ENCODE measurements at regions not wholly inside any gene's neighbourhood (a gene's known extent, or its start where the extent isn't known, plus 50 kb on each side); places are given as distances from the start of the nearest gene placed in this dataset.

GRCh38 chr4:119774840-119775239 lies 146.2 kb upstream of the PDE5A start:
- no peak overlapping the region for H3K27ac ChIP-seq
- TF ChIP-seq POLR2A (IDR thresholded peaks at IDR 0.05): no peak
- no peak for TF ChIP-seq CTCF (IDR thresholded peaks at IDR 0.05)
- no peak overlapping the region for H3K4me3 ChIP-seq
- no peaks in the 10 kb centered on the region for H3K9me3 ChIP-seq
- no peaks in the 10 kb centered on the region for H3K27me3 ChIP-seq
- intact Hi-C loops (cut with DNase I): loop anchor here in 1 of 2 donors (10.0 kb wide), 1 partner anchor 140 kb away; no protein-coding TSS in a partner anchor
- H3K4me1 ChIP-seq: no peaks in the 10 kb centered on the region
- no peak for ATAC-seq
- H3K36me3 ChIP-seq: no peaks in the 10 kb centered on the region
- DNase-seq: no peak
- 36% methylated on average over 1 of the region's 2 CpGs for WGBS (ENCODE audit: insufficient coverage, low coverage, low lambda C conversion rate, missing lambda C conversion rate)

- no peaks in the 10 kb centered on the region for H3K4me1 ChIP-seq
- H3K4me3 ChIP-seq: no peak overlapping the region
- TF ChIP-seq CTCF (IDR thresholded peaks at IDR 0.05) (no peak), POLR2A (IDR thresholded peaks at IDR 0.05) (no peak)
- H3K9me3 ChIP-seq: no peaks in the 10 kb centered on the region
- intact Hi-C loops (cut with DNase I): no loop called here
- ATAC-seq (no peak), DNase-seq (no peak)
- no peak overlapping the region for H3K27ac ChIP-seq
- no peaks in the 10 kb centered on the region for H3K27me3 ChIP-seq
- 75% methylated on average over 1 of the region's 1 CpG for WGBS (ENCODE audit: insufficient coverage, low coverage, low lambda C conversion rate, missing lambda C conversion rate)
- H3K36me3 ChIP-seq: no peaks in the 10 kb centered on the region
Observed at GRCh38 chr4:119765951-119766350, 137.3 kb upstream of the PDE5A start.

GRCh38 chr4:119765469-119765868 lies 136.9 kb upstream of the PDE5A start:
- WGBS (ENCODE audit: insufficient coverage, low coverage, low lambda C conversion rate, missing lambda C conversion rate): 44% methylated on average over 1 of the region's 1 CpG
- intact Hi-C loops (cut with DNase I): no loop called here
- Histone ChIP-seq H3K27ac (no peak overlapping the region), H3K27me3 (no peaks in the 10 kb centered on the region), H3K9me3 (no peaks in the 10 kb centered on the region), H3K36me3 (no peaks in the 10 kb centered on the region), H3K4me3 (no peak overlapping the region), H3K4me1 (no peaks in the 10 kb centered on the region)
- no peak for DNase-seq
- no peak for TF ChIP-seq POLR2A (IDR thresholded peaks at IDR 0.05)
- TF ChIP-seq CTCF (IDR thresholded peaks at IDR 0.05): no peak
- no peak for ATAC-seq

GRCh38 chr4:119763386-119763785 lies 134.8 kb upstream of the PDE5A start:
- WGBS (ENCODE audit: insufficient coverage, low coverage, low lambda C conversion rate, missing lambda C conversion rate): 23% methylated on average over 1 of the region's 1 CpG
- H3K27me3 ChIP-seq: no peaks in the 10 kb centered on the region
- DNase-seq (no peak), ATAC-seq (no peak)
- intact Hi-C loops (cut with DNase I): no loop called here
- no peaks in the 10 kb centered on the region for H3K36me3 ChIP-seq
- no peaks in the 10 kb centered on the region for H3K4me1 ChIP-seq
- no peaks in the 10 kb centered on the region for H3K9me3 ChIP-seq
- no peak overlapping the region for H3K4me3 ChIP-seq
- no peak for TF ChIP-seq POLR2A (IDR thresholded peaks at IDR 0.05)
- TF ChIP-seq CTCF (IDR thresholded peaks at IDR 0.05): no peak
- H3K27ac ChIP-seq: no peak overlapping the region

GRCh38 chr4:119755599-119755998 lies 127.0 kb upstream of the PDE5A start:
- no peak overlapping the region for H3K27ac ChIP-seq
- no peak for DNase-seq
- no peaks in the 10 kb centered on the region for H3K36me3 ChIP-seq
- no peaks in the 10 kb centered on the region for H3K9me3 ChIP-seq
- WGBS (ENCODE audit: insufficient coverage, low coverage, low lambda C conversion rate, missing lambda C conversion rate): 95% methylated on average over 1 of the region's 1 CpG
- ATAC-seq: no peak
- no peaks in the 10 kb centered on the region for H3K4me1 ChIP-seq
- no peak overlapping the region for H3K4me3 ChIP-seq
- intact Hi-C loops (cut with DNase I): no loop called here
- H3K27me3 ChIP-seq: no peaks in the 10 kb centered on the region
- no peak for TF ChIP-seq CTCF (IDR thresholded peaks at IDR 0.05)
- no peak for TF ChIP-seq POLR2A (IDR thresholded peaks at IDR 0.05)
